Endodermal cell (in vitro differentiated cells): ENCODE measurements at regions not wholly inside any gene's neighbourhood (a gene's known extent, or its start where the extent isn't known, plus 50 kb on each side); places are given as distances from the start of the nearest gene placed in this dataset.

ENCODE experiments used
- DNase-seq: peaks from one replicate; pipeline ENCODE4 v3.0.0-alpha.2; 2017
- H3K27ac ChIP-seq: 2 replicates; pipeline ENCODE4 v1.5.1; 2013; ENCODE audit warnings: mild to moderate bottlenecking, low read depth, low read length, moderate library complexity
- H3K27me3 ChIP-seq: 2 replicates; pipeline ENCODE4 v1.6.1; 2013; ENCODE audit warnings: mild to moderate bottlenecking, low read length, moderate library complexity; ENCODE audit not compliant: insufficient read depth, control insufficient read depth, poor library complexity, severe bottlenecking
- H3K36me3 ChIP-seq: 2 replicates; pipeline ENCODE4 v1.7.0; 2013; ENCODE audit warnings: mild to moderate bottlenecking, low read length, moderate library complexity; ENCODE audit not compliant: control insufficient read depth, insufficient read depth
- H3K4me1 ChIP-seq: one replicate; pipeline ENCODE4 v1.7.0; 2013; ENCODE audit warnings: low read length; ENCODE audit not compliant: control insufficient read depth, insufficient read depth
- H3K4me3 ChIP-seq: 2 replicates; pipeline ENCODE4 v1.5.1; 2013; ENCODE audit warnings: mild to moderate bottlenecking, low read length, moderate library complexity
- H3K9ac ChIP-seq: 2 replicates; pipeline ENCODE4 v1.6.1; 2013; ENCODE audit warnings: mild to moderate bottlenecking, low read length, moderate library complexity; ENCODE audit not compliant: poor library complexity, severe bottlenecking; ENCODE audit errors: extremely low read depth
- H3K9me3 ChIP-seq: 2 replicates; pipeline ENCODE4 v1.6.1; 2013; ENCODE audit warnings: mild to moderate bottlenecking, low read length, moderate library complexity; ENCODE audit not compliant: control insufficient read depth
- H3K27ac Mint-ChIP-seq: 2 replicates; pipeline ENCODE4 v1.8.0; 2020; ENCODE audit warnings: mixed read lengths
- H3K27me3 Mint-ChIP-seq: 2 replicates; pipeline ENCODE4 v1.8.0; 2021; ENCODE audit warnings: mild to moderate bottlenecking, mixed read lengths; ENCODE audit not compliant: insufficient read depth
- H3K36me3 Mint-ChIP-seq: 2 replicates; pipeline ENCODE4 v1.8.0; 2020; ENCODE audit warnings: low read depth, mixed read lengths
- H3K4me1 Mint-ChIP-seq: 2 replicates; pipeline ENCODE4 v1.8.0; 2020; ENCODE audit warnings: mixed read lengths
- H3K4me3 Mint-ChIP-seq: 2 replicates; pipeline ENCODE4 v1.8.0; 2020; ENCODE audit warnings: mild to moderate bottlenecking, moderate library complexity, mixed read lengths
- H3K9me3 Mint-ChIP-seq: 2 replicates; pipeline ENCODE4 v1.8.0; 2020; ENCODE audit warnings: mild to moderate bottlenecking, mixed read lengths
- WGBS, 2 experiments: methylation state at CpG; one replicate each; pipeline versions ENCODE4 v1.1.5 to v1.1.7; 2013; ENCODE audit warnings: missing lambda C conversion rate in 2 of 2, mixed read lengths in 1 of 2; ENCODE audit not compliant: insufficient coverage in 1 of 2, insufficient read length in 1 of 2; 5-methylcytosine and 5-hydroxymethylcytosine counted together
- TF ChIP-seq, protein P1 (sequence below): fragments of 200-600 bp; sonication (generic); conservative IDR thresholded peaks from 2 replicates; pipeline ENCODE4 v1.5.0; 2021; ENCODE audit warnings: antibody characterized with exemption, mild to moderate bottlenecking

DNA sequence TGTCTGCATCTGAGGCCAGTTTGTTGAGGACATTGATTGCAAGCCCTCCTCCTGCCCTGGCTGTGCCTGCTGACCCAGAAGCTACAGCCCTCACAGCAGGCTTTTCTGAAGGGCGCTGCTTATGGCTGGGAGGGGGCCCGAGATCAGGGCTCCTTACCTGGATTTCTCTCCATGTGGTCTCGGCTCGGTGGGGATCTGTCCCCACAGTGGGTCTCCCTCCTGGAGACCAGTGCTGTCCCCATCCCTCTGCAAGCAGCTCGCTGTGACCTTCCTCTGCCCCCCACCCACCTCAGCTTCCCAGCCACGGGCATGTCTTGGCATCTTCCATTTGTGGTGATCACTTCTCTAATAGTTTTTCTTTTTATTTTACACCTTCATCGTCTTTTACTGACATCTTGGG, 357.9 kb downstream of the IRX2 start:
- H3K4me3 Mint-ChIP-seq, result no peak overlapping the region
- TF ChIP-seq, protein P1, sequence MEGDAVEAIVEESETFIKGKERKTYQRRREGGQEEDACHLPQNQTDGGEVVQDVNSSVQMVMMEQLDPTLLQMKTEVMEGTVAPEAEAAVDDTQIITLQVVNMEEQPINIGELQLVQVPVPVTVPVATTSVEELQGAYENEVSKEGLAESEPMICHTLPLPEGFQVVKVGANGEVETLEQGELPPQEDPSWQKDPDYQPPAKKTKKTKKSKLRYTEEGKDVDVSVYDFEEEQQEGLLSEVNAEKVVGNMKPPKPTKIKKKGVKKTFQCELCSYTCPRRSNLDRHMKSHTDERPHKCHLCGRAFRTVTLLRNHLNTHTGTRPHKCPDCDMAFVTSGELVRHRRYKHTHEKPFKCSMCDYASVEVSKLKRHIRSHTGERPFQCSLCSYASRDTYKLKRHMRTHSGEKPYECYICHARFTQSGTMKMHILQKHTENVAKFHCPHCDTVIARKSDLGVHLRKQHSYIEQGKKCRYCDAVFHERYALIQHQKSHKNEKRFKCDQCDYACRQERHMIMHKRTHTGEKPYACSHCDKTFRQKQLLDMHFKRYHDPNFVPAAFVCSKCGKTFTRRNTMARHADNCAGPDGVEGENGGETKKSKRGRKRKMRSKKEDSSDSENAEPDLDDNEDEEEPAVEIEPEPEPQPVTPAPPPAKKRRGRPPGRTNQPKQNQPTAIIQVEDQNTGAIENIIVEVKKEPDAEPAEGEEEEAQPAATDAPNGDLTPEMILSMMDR, result no peak
- no peaks in the 10 kb centered on the region for H3K36me3 Mint-ChIP-seq
- no peak for DNase-seq
- no peaks in the 10 kb centered on the region for H3K4me1 Mint-ChIP-seq
- WGBS, 2 experiments, result 89 to 95% methylated on average over 6 to 7 of the region's 7 CpGs
- H3K27ac Mint-ChIP-seq, result no peak overlapping the region
- no peak overlapping the region for H3K27ac ChIP-seq
- peaks cover 2% of the 10 kb centered on the region for H3K27me3 Mint-ChIP-seq
- no peaks in the 10 kb centered on the region for H3K9me3 ChIP-seq
- no peaks in the 10 kb centered on the region for H3K4me1 ChIP-seq
- no peak overlapping the region for H3K4me3 ChIP-seq
- H3K27me3 ChIP-seq, result no peaks in the 10 kb centered on the region
- H3K36me3 ChIP-seq, result no peaks in the 10 kb centered on the region
- H3K9ac ChIP-seq, result no peak overlapping the region
- H3K9me3 Mint-ChIP-seq, result no peaks in the 10 kb centered on the region

DNA sequence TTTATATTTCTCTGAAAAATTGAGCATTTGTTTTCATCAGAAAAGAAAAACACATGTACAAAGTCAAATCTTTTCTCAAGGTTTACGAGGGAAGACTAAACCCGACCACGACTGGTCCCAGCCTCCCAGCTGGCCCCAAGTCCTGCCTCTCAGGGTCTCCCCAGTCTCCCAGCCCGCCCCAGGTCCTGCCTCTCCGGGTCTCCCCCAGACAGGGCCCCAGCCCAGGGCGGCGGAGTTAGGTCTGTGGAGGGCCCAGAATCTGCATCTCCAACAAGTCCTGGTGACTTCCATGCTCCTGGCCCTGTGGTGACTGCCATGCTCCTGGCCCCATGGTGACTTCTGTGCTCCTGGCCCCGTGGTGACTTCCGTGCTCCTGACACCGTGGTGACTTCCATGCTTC, 359.9 kb downstream of the IRX2 start:
- H3K36me3 Mint-ChIP-seq, result no peaks in the 10 kb centered on the region
- H3K36me3 ChIP-seq, result no peaks in the 10 kb centered on the region
- TF ChIP-seq, protein P1, result no peak
- no peak for DNase-seq
- no peaks in the 10 kb centered on the region for H3K9me3 Mint-ChIP-seq
- H3K4me1 ChIP-seq, result no peaks in the 10 kb centered on the region
- H3K27ac Mint-ChIP-seq, result no peak overlapping the region
- no peak overlapping the region for H3K9ac ChIP-seq
- no peaks in the 10 kb centered on the region for H3K27me3 ChIP-seq
- no peak overlapping the region for H3K4me3 Mint-ChIP-seq
- H3K9me3 ChIP-seq, result no peaks in the 10 kb centered on the region
- H3K4me1 Mint-ChIP-seq, result no peaks in the 10 kb centered on the region
- WGBS, 2 experiments, result 92 to 96% methylated on average over 7 to 10 of the region's 10 CpGs
- H3K27me3 Mint-ChIP-seq, result peaks cover 2% of the 10 kb centered on the region
- H3K4me3 ChIP-seq, result no peak overlapping the region
- H3K27ac ChIP-seq, result no peak overlapping the region

DNA sequence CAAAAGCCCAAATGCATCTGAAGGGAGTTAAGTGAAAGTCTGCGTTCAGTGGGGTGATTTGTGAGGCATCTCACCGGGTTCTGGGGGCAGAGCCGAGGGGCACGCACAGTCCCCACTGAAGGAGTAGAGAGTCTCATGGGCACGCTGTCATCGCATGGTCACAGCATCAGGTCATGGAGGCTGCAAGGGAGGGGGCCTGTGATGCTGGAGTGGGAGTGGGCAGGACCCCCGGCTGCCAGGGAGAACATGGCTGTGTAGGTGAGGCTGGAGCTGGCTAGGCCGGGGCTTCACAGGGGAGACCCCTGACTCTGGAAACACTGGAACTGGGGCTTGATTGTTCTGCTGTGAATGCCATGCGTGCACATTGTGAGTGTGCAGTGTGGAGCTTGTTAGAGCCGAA, 360.5 kb downstream of the IRX2 start:
- no peaks in the 10 kb centered on the region for H3K9me3 ChIP-seq
- Mint-ChIP-seq H3K27me3 (peaks cover 2% of the 10 kb centered on the region), H3K27ac (no peak overlapping the region), H3K4me1 (no peaks in the 10 kb centered on the region), H3K9me3 (no peaks in the 10 kb centered on the region), H3K4me3 (no peak overlapping the region), H3K36me3 (no peaks in the 10 kb centered on the region)
- H3K4me3 ChIP-seq, result no peak overlapping the region
- DNase-seq, result no peak
- H3K36me3 ChIP-seq, result no peaks in the 10 kb centered on the region
- H3K27me3 ChIP-seq, result no peaks in the 10 kb centered on the region
- H3K9ac ChIP-seq, result no peak overlapping the region
- no peaks in the 10 kb centered on the region for H3K4me1 ChIP-seq
- TF ChIP-seq, protein P1, result no peak
- 93 to 100% methylated on average over 9 to 10 of the region's 10 CpGs for WGBS, 2 experiments
- no peak overlapping the region for H3K27ac ChIP-seq
